GM19025 (cell line): ENCODE measurements at regions not wholly inside any gene's neighbourhood (a gene's known extent, or its start where the extent isn't known, plus 50 kb on each side); places are given as distances from the start of the nearest gene placed in this dataset.
"Not testable (repeated sequence)": the region's sequence is repeated elsewhere in the genome, so short reads cannot be mapped to it uniquely, and the experiment has no call there.

ENCODE experiments used
- ATAC-seq: cut with Tn5 transposase; IDR thresholded peaks from one replicate; pipeline ENCODE4 v1.9.1; 2021; ENCODE audit warnings: mild to moderate bottlenecking, low read depth, moderate library complexity; ENCODE audit not compliant: unreplicated experiment

- no peak for ATAC-seq
These were observed 199.4 kb upstream of the FN1 start for GRCh38 chr2:215635071-215635787.

- ATAC-seq, result no peak
These were observed 197.5 kb upstream of the FN1 start for GRCh38 chr2:215633360-215633759.

- no peak for ATAC-seq
These were observed 195.8 kb upstream of the FN1 start for GRCh38 chr2:215631696-215632095.

- ATAC-seq, result not testable (repeated sequence)
These were observed 194.9 kb upstream of the FN1 start for GRCh38 chr2:215630796-215631195.

- ATAC-seq, result no peak
These were observed 191.9 kb upstream of the FN1 start for GRCh38 chr2:215627771-215628170.

GRCh38 chr2:215626812-215627281, 191.0 kb upstream of the FN1 start:
- no peak for ATAC-seq

- ATAC-seq, result no peak
These were observed 190.2 kb upstream of the FN1 start for GRCh38 chr2:215626063-215626462.

GRCh38 chr2:215625207-215625606, 189.3 kb upstream of the FN1 start:
- ATAC-seq, result no peak

- ATAC-seq, result no peak
These were observed 188.6 kb upstream of the FN1 start for GRCh38 chr2:215624423-215624829.

- no peak for ATAC-seq
These were observed 187.0 kb upstream of the FN1 start for GRCh38 chr2:215622837-215623236.

GRCh38 chr2:215621381-215621780, 185.5 kb upstream of the FN1 start:
- no peak for ATAC-seq

- no peak for ATAC-seq
These were observed 184.7 kb upstream of the FN1 start for GRCh38 chr2:215620528-215620927.

- ATAC-seq, result no peak
These were observed 184.1 kb upstream of the FN1 start for GRCh38 chr2:215619989-215620388.

- no peak for ATAC-seq
These were observed 183.4 kb upstream of the FN1 start for GRCh38 chr2:215619022-215619958.

GRCh38 chr2:215618145-215618544, 182.3 kb upstream of the FN1 start:
- ATAC-seq, result no peak

GRCh38 chr2:215617060-215617824, 181.4 kb upstream of the FN1 start:
- ATAC-seq, result no peak

- ATAC-seq, result no peak
These were observed 179.9 kb upstream of the FN1 start for GRCh38 chr2:215615803-215616174.

GRCh38 chr2:215615067-215615802, 179.4 kb upstream of the FN1 start:
- ATAC-seq, result no peak

- no peak for ATAC-seq
These were observed 178.4 kb upstream of the FN1 start for GRCh38 chr2:215614296-215614695.

GRCh38 chr2:215613888-215614287, 178.0 kb upstream of the FN1 start:
- no peak for ATAC-seq
